ENCODE measurements at regions not wholly inside any gene's neighbourhood (a gene's known extent, or its start where the extent isn't known, plus 50 kb on each side); places are given as distances from the start of the nearest gene placed in this dataset.

- DNase-seq (ENCODE audit: low read depth): no peak
- TF ChIP-seq CTCF (IDR thresholded peaks at IDR 0.05; ENCODE audit: control insufficient read depth, insufficient read depth, low read depth, low read length, missing control alignments): no peak
- no peak overlapping the region for H3K4me3 ChIP-seq (ENCODE audit: control insufficient read depth, low read depth, low read length)
Observed at GRCh38 chr18:78849458-78849857, 130.2 kb upstream of the SALL3 start.

GRCh38 chr18:78853341-78853740 lies 126.3 kb upstream of the SALL3 start:
- DNase-seq (ENCODE audit: low read depth): no peak
- TF ChIP-seq CTCF (IDR thresholded peaks at IDR 0.05; ENCODE audit: control insufficient read depth, insufficient read depth, low read depth, low read length, missing control alignments): no peak
- no peak overlapping the region for H3K4me3 ChIP-seq (ENCODE audit: control insufficient read depth, low read depth, low read length)

GRCh38 chr18:78855188-78855587 lies 124.4 kb upstream of the SALL3 start:
- no peak for TF ChIP-seq CTCF (IDR thresholded peaks at IDR 0.05; ENCODE audit: control insufficient read depth, insufficient read depth, low read depth, low read length, missing control alignments)
- no peak for DNase-seq (ENCODE audit: low read depth)
- H3K4me3 ChIP-seq (ENCODE audit: control insufficient read depth, low read depth, low read length): no peak overlapping the region

GRCh38 chr18:78856569-78857313 lies 122.9 kb upstream of the SALL3 start:
- no peak for TF ChIP-seq CTCF (IDR thresholded peaks at IDR 0.05; ENCODE audit: control insufficient read depth, insufficient read depth, low read depth, low read length, missing control alignments)
- no peak for DNase-seq (ENCODE audit: low read depth)

GRCh38 chr18:78857314-78858150 lies 122.1 kb upstream of the SALL3 start:
- DNase-seq (ENCODE audit: low read depth): no peak
- TF ChIP-seq CTCF (IDR thresholded peaks at IDR 0.05; ENCODE audit: control insufficient read depth, insufficient read depth, low read depth, low read length, missing control alignments): no peak
- no peak overlapping the region for H3K4me3 ChIP-seq (ENCODE audit: control insufficient read depth, low read depth, low read length)

More at GRCh38 chr18:78856569-78857313, 122.9 kb upstream of the SALL3 start:
- no peak overlapping the region for H3K4me3 ChIP-seq (ENCODE audit: control insufficient read depth, low read depth, low read length)

GRCh38 chr18:78859686-78860085 lies 119.9 kb upstream of the SALL3 start:
- TF ChIP-seq CTCF (IDR thresholded peaks at IDR 0.05; ENCODE audit: control insufficient read depth, insufficient read depth, low read depth, low read length, missing control alignments): no peak
- H3K4me3 ChIP-seq (ENCODE audit: control insufficient read depth, low read depth, low read length): no peak overlapping the region

More at GRCh38 chr18:78859686-78860085, 119.9 kb upstream of the SALL3 start:
- no peak for DNase-seq (ENCODE audit: low read depth)

All from AG09309 (cell line).